ENCODE measurements at regions not wholly inside any gene's neighbourhood (a gene's known extent, or its start where the extent isn't known, plus 50 kb on each side); places are given as distances from the start of the nearest gene placed in this dataset.
A peak's percentile ranks its signal among the peaks of the same experiment; 100 is the strongest.

DNA sequence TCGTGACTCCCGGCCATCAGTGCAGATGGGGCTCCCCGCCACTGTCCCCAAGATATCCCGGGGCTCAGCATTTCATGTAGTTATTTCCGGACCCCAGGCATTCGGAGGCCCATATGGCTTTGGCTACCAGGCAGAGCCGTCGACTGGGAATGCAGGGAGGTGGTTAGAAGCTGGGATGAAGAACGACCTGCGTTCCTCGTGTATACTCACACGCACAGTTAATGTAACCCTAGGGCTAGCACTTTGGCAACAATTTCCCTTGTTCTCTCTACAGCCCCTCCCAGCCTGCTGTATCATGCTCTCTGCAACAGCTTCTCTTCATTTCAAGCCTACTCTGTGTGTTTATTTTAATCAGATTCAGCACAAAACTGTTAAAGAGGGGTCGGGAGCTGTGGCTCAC lies 240.4 kb downstream of the MYLK4 start:
- ATAC-seq (no peak), DNase-seq (no peak)
- Histone ChIP-seq H3K27me3 (ENCODE audit: low read depth) (no peaks in the 10 kb centered on the region), H3K9me3 (no peaks in the 10 kb centered on the region), H3K4me3 (no peak overlapping the region), H3K36me3 (no peaks in the 10 kb centered on the region), H3K27ac (no peak overlapping the region), H3K4me1 (peaks cover 4% of the 10 kb centered on the region)
- intact Hi-C loops (cut with DNase I), result no loop called here
- TF ChIP-seq, protein P1, sequence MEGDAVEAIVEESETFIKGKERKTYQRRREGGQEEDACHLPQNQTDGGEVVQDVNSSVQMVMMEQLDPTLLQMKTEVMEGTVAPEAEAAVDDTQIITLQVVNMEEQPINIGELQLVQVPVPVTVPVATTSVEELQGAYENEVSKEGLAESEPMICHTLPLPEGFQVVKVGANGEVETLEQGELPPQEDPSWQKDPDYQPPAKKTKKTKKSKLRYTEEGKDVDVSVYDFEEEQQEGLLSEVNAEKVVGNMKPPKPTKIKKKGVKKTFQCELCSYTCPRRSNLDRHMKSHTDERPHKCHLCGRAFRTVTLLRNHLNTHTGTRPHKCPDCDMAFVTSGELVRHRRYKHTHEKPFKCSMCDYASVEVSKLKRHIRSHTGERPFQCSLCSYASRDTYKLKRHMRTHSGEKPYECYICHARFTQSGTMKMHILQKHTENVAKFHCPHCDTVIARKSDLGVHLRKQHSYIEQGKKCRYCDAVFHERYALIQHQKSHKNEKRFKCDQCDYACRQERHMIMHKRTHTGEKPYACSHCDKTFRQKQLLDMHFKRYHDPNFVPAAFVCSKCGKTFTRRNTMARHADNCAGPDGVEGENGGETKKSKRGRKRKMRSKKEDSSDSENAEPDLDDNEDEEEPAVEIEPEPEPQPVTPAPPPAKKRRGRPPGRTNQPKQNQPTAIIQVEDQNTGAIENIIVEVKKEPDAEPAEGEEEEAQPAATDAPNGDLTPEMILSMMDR (IDR thresholded peaks at IDR 0.05), result no peak

DNA sequence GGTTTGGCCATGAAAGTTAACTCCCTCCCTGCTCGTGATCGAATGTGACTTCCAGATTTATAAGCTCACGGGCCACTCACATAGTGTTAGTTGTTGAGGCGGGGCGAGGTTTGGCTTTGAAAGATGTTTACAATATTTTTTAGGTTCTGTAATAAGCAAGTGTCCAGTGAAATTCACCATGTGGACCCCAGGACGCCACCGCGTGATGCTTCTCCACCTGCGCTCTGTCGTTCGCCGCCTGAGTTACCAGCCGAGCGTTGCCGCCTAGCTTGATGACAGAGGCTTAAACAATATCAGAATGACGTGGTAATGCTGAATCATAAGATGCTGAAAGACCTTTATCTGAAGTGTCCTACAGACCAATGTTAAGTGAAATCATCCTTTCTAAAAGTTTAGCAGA lies 241.0 kb downstream of the MYLK4 start:
- ATAC-seq (peak; percentile 51 to 52), DNase-seq (peak; percentile 54)
- Histone ChIP-seq H3K9me3 (no peaks in the 10 kb centered on the region), H3K4me3 (no peak overlapping the region), H3K36me3 (no peaks in the 10 kb centered on the region), H3K27me3 (ENCODE audit: low read depth) (no peaks in the 10 kb centered on the region), H3K4me1 (peaks cover 4% of the 10 kb centered on the region), H3K27ac (no peak overlapping the region)
- intact Hi-C loops (cut with DNase I), result no loop called here
- TF ChIP-seq, protein P1 (IDR thresholded peaks at IDR 0.05), result no peak

DNA sequence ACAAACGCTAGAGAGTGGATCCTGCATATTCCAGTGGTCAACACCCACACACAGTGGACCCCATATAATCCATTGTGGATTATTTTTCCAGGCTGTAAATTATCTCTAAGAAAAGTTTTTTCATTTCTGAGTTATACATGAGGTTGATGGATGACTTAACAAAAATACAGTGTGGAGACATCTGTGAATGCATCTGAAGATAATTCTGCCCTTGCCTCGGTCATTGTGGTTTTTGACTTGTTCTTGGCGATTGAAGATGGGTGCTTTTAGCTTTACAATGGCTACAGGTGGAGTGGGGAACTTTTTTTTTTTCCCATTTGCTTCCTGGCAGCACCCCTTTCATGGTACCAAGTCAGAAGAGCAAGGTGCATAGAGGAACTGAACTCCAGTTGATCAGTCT lies 242.7 kb downstream of the MYLK4 start:
- ATAC-seq, result no peak
- H3K4me1 ChIP-seq, result no peaks in the 10 kb centered on the region
- no peaks in the 10 kb centered on the region for H3K27me3 ChIP-seq (ENCODE audit: low read depth)
- no peak overlapping the region for H3K4me3 ChIP-seq
- H3K36me3 ChIP-seq, result no peaks in the 10 kb centered on the region
- intact Hi-C loops (cut with DNase I), result no loop called here
- H3K9me3 ChIP-seq, result no peaks in the 10 kb centered on the region
- H3K27ac ChIP-seq, result no peak overlapping the region
- TF ChIP-seq, protein P1 (IDR thresholded peaks at IDR 0.05), result no peak
- no peak for DNase-seq

DNA sequence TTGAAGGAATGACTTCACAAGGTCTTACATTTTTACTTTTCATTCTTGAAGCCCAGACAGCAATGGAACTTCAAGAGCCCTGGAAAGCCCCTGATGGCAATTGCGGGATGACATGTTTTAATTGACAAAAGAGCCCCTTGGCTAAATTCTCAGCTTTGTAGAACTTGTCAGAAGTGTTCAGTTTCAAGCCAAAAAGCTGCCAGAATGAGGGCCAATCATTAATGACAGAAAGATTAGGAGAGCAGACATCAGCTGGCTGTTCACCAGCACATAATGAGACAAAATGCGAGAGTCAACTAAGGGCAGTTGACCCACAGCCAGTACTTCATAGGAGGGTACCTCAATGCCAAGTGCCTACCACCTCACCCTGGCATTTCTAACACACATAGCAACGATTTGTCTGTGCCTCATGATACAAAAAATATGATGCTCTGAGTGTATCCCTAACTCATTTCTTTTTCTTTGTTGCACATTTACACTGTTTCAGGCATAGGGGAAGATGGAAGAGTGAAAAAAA lies 243.1 kb downstream of the MYLK4 start:
- intact Hi-C loops (cut with DNase I), result no loop called here
- no peak for ATAC-seq
- H3K27ac ChIP-seq, result no peak overlapping the region
- H3K9me3 ChIP-seq, result no peaks in the 10 kb centered on the region
- no peaks in the 10 kb centered on the region for H3K36me3 ChIP-seq
- TF ChIP-seq, protein P1 (IDR thresholded peaks at IDR 0.05), result no peak
- H3K27me3 ChIP-seq (ENCODE audit: low read depth), result no peaks in the 10 kb centered on the region
- no peak for DNase-seq
- H3K4me1 ChIP-seq, result no peaks in the 10 kb centered on the region
- H3K4me3 ChIP-seq, result no peak overlapping the region

DNA sequence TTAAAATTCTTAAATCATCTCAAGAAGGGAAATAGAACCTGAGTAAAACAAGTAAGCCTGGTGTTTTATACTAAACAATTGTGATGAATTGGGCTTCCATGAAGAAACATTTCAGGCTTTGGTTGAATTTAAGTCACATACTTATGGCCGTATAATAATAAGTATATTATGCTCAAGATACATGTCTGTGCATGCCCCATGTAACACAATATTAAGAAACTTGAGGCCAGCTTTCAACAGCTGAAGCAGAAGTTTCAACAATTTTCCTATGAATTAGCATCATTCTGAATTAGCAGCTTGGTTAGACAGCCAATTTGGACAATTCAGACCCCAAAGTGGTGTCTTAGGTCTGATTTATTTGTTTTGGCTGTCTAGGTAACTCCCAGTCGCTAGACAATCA lies 243.7 kb downstream of the MYLK4 start:
- no peaks in the 10 kb centered on the region for H3K4me1 ChIP-seq
- no peak for ATAC-seq
- intact Hi-C loops (cut with DNase I), result no loop called here
- H3K27me3 ChIP-seq (ENCODE audit: low read depth), result peaks cover 4% of the 10 kb centered on the region
- H3K4me3 ChIP-seq, result no peak overlapping the region
- H3K9me3 ChIP-seq, result no peaks in the 10 kb centered on the region
- no peak for DNase-seq
- H3K36me3 ChIP-seq, result no peaks in the 10 kb centered on the region
- no peak overlapping the region for H3K27ac ChIP-seq
- TF ChIP-seq, protein P1 (IDR thresholded peaks at IDR 0.05), result no peak

DNA sequence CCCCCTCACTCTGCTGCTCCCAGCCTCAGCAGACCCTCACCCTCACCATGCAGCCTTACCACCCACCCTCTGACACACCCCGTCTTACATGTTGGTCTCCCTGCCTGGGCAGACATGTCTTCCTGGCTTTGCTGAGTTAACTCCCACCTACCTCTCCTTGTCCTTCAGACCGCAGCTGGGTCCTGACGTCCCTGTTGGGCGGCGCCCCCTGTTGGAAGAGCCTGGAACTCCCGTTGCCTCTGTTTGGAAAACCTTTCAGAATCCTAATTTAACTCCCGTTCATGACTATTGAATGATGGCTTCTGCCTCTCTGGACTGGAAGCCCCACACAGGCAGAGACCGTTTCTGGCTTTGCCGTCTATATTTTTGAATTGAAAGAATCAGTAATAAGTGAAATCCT lies 245.1 kb downstream of the MYLK4 start:
- ATAC-seq (no peak), DNase-seq (no peak)
- Histone ChIP-seq H3K36me3 (no peaks in the 10 kb centered on the region), H3K4me3 (no peak overlapping the region), H3K27ac (no peak overlapping the region), H3K27me3 (ENCODE audit: low read depth) (peaks cover 9% of the 10 kb centered on the region), H3K9me3 (no peaks in the 10 kb centered on the region), H3K4me1 (no peaks in the 10 kb centered on the region)
- TF ChIP-seq, protein P1 (IDR thresholded peaks at IDR 0.05), result no peak
- intact Hi-C loops (cut with DNase I), result no loop called here

All from lower lobe of right lung (tissue), 2 donors.